Activated CD4-positive, alpha-beta T cell treated with anti-CD3 and anti-CD28 coated beads, Interleukin-2, amount 50 U/mL, for 48 hours (primary cell): ENCODE measurements at regions not wholly inside any gene's neighbourhood (a gene's known extent, or its start where the extent isn't known, plus 50 kb on each side); places are given as distances from the start of the nearest gene placed in this dataset.
A peak's percentile ranks its signal among the peaks of the same experiment; 100 is the strongest.
"Not testable (repeated sequence)": the region's sequence is repeated elsewhere in the genome, so short reads cannot be mapped to it uniquely, and the experiment has no call there.

Experiments
- DNase-seq, 2 experiments: peaks; one replicate each; pipeline ENCODE4 v3.0.0-alpha.2; 2020

DNA sequence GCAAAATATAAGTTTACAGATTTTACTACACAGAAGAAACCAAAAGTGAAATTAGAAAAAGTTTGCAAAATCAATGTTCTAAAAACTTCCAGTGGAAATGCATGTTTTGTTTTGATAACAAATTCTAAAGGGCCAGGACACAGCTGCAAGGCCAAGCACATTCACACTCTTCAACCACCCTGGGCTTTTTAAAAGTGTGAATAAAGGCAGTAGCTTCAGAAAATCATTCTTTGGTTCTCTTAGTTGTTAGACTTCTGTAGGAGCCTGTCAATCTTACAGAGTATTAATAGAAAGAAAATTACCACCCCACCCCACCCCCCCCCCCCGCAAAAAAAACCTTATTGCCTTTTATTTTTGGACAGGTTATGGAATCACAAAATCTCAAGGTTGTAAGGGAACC is 105.2 kb upstream of the EGLN3 start:
- DNase-seq, result no peak

DNA sequence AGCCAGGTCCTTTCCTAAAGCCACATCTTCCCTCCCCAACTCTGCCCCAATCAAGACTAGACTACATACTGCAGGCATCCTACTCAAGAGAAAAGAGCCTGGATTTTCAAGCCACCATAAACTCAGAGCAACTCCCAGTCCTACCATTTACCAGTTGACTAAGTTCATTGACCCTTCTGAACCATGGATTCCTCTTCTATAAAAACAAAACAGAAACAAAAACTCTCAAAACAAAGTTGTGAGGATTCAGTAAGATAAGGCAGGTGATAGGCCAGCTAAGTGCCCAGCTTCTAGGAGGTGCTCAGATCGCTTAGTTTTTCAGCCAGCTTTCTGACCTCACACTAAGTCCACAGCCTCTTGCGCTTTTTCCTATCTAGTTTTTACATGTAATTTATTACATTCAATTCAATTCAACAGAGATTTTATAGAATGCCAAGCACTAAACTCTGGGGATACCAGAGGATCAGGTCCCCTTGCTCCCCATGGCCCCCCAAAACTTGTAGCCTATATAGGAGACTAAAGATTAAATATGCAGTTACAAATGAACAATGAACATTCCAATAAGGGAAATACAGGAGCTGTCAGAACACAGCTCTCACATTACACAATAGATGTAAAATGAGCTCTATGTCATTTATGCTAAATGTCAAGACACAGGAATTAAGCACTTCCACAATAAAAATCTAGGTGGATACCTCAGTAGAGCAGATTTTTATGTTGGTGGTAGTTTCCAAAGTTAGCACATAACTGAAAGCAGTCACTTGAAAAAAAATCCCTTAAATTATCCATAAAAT is 104.5 kb upstream of the EGLN3 start:
- DNase-seq, result no peak

DNA sequence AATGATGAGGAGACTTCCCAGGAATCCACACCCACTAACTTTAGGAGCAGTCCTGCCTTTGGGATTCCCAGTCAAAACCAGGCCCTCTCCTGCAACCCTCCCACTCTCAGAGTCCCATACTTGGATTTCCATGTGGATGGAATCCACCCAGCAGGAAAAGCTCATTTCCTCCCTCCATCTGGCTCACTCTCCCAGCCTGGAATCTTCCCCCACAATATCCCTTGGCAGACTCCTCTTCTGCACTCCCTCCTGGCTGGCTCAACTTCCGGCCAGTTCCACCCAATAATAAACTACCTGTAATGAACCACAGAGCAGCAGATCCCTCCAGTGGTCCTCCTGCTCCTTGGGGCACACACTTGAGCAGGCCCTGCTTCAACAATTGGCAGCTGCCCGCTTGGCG is 102.8 kb upstream of the EGLN3 start:
- DNase-seq, result no peak

DNA sequence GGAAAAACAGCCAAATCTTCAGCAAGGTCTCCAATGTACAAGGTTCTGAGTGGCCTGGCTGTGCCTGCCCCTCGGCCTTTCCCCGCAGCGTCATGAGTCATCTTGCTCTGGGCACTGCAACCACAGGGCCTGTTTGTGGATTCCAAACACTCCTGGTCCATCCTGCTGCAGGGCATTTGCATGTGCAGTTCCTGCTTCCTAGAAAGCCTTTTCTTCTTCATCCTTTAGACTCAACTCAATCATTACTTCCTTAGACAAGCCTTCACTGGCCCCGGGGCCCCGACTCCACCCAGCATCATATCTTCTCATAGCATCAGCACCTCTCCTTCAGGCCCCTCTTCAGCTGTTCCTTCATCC is 101.8 kb upstream of the EGLN3 start:
- no peak for DNase-seq

DNA sequence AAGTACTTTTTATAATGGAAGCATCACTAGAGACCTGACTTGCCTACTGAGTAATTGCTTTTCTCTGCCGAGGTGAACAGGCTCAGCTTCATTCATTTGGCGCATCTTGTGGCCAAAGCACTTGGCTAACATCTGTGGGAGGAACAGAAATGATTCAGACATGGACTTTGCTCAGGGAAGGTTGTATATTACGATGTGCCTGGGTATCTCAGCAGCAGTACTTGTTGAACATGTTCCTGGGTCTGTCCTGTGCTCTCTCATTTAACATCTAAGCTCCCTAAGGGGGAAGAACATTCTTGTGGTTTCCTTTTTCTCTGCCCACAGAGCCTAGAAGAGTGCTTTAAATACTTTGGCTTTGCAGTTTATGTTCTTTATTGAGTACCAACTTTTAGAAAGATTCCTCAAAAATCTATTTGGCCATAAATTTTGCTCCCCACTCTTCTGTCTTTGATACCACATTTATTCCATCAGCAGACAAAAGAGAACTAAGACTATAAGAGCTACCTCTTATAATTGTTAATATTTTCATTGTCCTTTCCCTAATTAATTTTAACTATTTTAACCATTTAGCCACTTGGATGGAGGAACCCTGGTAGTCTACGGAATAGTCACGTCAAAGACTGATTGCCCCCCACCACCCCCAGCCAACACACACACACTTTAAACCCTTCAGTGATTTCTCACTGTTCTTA is 101.2 kb upstream of the EGLN3 start:
- DNase-seq, result no peak

DNA sequence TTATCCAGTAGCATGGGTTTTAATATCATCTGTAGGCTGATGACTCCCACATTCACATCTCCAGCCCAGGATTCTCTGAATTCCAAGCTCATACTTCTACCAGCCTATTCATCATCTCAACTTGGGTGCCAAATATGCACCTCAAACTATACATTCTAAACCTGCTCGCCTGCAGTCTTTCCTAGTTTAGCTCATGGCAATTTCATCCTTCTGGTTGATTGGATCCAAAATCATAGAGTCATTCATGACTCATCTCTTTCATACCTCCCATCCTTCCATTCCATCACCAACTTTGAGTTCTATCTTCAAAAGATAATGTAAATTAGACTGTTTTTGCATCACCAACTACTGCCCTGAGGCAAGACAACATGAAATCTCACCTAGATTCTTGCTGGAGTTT is 99.7 kb upstream of the EGLN3 start:
- no peak for DNase-seq

DNA sequence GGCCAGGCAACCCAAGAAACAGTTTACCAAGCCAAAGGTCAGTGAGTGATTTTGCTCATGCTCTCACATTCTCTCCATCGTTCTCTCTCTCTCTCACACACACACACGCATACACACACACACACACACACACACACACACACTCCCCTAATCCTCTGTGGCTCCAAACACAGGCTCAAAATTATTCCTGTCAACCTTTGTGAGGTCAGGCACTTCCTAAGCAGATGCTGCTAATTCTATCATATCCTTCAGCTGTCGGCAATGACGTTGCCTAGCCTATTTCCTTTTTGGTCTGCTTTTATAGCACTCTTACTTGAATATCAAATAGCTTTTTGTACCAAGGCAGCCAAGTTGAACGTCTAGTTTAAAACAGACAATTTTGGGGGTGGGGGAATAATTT is 98.9 kb upstream of the EGLN3 start:
- DNase-seq, result no peak

DNA sequence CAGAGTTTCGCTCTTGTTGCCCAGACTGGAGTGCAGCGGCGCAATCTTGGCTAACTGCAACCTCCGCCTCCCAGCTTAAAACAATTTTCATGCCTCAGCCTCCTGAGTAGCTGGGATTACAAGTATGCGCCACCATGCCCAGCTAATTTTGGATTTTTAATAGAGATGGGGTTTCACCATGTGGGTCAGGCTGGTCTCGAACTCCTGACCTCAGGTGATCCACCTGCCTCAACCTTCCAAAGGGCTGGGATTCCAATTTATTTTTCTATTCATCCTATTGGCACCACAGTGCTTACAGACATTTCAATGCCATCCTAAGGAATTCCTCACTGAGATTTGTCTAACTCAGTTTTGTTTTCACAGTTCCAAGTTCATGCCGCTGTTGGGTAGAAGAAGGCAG is 98.3 kb upstream of the EGLN3 start:
- DNase-seq, result not testable (repeated sequence)

DNA sequence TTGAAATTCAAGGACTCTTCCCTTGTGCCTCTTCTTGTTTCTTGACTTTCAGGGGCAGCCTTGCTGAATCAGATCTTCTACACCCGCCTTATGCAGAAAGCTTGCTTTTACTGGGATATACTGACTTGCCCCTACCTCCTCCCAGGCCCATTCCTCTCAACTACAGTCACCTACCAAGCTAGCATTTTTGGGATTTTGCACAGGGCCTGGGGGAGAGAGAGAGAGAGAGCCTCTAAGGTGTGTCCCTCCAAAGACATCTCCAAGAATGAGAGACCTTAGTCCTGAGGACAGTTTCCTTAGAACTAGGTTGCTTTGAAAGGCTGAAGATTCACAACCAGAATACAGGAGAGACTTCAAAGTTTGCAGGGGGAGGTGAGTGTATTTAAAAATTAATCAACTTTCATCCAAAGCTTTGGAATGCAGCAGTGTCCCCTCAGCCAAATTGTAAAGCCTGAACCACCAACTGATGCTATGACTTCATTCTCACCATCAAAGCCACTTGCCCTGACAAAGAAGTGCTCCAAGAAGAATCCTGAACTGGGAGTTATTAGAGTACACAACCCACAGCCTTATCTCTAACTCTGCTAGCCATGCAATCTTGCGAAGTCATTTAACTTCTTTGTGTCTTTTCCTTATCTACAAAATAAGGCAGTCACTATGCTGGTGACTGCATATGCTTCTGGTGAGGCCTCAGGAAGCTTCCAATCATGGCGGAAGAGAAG is 96.1 kb upstream of the EGLN3 start:
- DNase-seq, result no peak

DNA sequence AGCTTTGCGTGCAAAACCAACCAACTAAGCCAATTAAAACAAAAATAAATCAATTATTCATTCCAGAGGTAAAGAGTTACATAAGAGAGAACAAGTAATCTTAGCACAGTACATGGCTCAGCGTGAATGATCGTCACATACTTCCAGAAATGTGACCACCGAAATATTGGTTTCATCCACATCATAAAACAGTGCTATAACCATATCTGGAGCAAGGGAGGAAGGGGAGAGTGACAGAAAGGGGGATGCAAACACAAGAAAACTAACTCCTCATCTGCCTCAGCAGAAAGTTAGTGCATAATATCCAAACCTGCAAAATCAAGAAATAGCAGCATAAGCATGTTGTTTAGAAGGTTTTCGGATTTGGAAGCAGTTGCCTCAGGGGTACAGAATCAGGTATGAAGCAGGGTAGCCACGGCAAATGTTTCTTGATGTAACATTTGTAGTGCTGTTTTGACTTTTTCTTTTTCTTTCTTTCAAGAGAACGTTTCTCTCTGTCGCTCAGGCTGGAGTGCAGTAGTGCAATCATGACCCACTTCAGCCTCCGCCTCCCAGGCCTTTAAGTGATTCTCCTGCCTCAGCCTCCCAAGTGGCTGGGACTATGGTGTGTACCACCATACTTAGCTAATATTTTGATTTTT is 93.9 kb upstream of the EGLN3 start:
- DNase-seq, result no peak

DNA sequence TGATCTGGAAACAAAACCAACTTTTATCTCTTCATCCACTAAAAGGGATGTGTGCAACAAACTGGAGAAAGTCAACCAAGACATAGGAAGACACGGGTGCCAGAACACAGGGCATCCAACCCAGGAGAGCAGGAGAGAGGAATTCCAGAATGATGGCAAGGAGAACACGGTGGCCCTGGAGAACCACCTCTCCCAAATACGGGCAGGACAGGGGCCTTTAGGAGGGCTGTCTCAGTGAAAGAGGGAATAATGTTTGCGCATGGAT is 93.4 kb upstream of the EGLN3 start:
- DNase-seq, result no peak

DNA sequence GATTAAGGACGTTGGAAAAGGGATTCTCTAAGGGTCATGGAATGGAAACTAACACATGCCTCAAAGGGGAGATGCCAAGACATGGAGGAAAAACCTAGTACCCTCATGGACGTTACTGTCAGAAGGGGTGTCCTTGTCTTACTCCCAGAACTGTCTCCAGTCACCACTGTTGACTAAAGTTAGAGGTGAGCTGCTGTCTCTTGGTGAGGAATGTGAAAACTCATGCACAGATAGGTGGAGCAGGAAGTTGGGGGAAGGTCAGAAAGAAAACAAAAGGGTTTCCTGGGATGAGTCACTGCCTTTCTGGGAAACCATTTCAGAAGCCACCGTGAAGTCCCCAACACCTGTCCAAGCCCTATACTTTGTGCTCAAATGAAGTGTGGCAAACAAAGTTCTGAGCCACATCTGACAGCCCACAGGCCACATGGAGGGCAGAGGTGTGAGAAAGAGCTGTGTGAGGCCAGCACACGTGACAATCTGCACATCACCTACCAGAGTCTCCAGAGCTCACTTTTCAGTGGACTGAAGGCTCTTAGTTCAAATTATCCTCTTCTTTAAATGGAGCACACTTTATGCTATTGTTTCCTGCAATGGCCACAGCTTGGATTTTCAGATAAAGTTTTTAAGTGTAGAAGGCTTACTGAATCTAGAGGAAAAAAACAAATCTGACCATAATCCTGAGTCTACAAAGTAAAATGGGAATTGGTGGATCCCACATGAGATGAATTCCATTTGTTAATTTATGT is 92.9 kb upstream of the EGLN3 start:
- DNase-seq, result peak; percentile 78 to 80

DNA sequence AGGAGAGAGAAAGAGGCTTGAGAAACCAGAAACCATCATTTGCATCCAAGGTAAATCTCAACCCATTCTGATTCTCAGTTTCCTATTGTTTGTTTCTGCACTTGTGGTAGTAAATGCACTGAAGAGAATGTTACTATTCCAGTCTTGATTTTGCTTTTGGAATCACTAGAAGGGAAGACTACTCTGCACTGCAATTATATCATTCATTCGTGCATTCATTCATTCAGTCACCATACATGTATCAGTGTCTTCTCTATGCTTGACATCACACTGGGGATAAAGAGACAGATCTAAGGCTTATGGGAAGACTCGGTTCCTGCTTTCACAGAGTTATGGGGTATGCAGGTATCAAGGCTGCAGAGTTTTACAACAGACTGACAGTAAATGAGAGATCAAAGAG is 90.3 kb upstream of the EGLN3 start:
- no peak for DNase-seq

DNA sequence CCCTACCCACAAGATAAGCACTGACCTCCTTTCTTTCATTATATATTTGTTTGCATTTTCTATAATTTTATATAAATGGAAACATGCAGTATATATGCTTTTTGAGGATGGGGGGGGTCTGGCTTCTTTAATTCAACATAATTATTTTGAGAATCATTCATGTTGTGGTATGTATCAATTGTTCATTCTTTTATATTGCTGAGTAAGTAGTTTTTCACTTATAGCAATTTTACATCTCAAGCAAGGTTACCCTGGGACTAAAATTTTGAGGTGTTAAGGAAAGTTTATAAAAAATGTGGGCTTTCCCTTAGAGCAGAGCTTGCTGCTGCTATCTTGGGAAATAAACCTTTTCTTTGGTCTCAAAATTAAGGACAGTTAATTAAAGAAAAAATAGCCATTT is 89.9 kb upstream of the EGLN3 start:
- no peak for DNase-seq

DNA sequence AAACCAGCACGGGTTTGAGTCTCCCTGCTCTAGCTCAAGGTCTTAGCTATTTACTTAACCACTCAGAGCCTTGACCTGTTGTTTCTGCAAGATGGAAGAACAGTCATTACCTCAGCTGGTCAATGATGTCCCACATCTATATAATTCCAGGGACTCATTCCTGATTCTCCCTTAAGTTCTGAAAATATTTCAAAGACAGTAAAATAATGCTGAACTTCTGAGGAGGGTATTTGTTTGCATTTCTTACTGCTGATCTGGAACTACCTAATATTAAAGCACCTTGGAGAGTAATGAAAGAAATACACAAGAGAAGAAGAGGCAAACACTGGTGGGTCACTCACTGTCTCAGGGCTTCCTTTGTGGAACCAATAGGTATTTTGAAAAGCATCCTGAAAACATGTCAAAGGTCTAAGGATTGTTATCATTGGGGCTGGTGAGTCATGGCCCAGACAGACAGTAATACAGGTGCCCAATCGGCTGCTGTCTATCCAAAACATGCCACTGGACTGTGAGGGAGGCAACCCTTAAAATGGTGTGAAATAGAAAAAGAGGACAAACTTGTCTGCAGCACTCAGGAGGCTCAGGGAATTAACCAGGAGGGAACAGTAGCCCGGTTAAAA is 88.7 kb upstream of the EGLN3 start:
- no peak for DNase-seq

DNA sequence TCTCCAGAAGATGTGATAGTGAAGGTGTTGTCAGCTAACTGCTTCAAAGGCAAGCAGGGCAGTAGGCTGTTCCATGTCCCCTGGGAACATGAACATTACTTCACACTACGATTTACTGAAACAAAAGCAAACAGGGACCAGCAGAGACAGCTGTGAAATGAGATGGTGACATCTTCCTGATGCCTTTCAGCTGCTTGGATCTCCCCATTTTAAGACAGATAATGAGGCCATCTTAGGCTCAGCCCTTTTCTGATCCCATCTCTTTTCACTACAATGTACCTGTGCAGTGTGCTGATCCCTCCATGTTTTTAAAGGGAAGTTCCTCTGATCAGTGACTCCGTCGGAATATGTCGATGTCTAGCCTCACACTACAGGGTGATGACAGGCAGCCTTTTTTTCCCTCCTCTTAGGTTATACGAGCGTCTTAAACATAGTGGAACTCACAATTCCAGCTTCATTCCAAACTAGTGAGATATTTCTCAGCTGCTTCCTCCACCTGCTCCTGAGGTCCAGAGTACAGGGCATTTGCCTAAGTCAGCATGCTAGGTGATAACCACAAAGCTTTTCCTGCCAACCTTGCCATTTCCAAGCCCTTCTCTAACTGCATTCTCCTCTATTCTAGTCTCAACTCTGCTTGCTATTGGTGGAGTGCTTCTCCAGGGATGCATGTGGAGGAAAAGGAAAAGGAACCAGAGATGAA is 87.6 kb upstream of the EGLN3 start:
- no peak for DNase-seq

DNA sequence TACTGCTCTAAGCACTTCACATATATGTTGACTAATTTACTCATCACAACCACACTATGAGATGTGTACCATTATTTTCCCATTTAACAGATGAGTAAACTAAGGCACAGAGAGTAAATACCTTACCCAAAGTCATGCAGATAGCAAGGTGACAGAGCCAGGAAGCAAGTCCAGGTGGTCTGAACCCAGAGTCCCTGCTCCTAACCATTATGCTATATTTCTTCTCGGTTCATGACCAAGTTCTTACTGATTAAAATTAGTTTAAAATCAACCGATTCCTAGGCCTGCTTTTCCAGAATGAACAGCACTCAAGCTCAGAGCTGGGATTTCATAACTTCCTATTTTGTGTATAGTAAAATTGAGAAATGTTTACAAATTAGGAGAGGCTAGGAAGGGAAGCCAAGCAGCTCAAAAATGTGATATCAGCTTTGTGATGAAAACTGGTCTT is 85.5 kb upstream of the EGLN3 start:
- DNase-seq, result no peak

DNA sequence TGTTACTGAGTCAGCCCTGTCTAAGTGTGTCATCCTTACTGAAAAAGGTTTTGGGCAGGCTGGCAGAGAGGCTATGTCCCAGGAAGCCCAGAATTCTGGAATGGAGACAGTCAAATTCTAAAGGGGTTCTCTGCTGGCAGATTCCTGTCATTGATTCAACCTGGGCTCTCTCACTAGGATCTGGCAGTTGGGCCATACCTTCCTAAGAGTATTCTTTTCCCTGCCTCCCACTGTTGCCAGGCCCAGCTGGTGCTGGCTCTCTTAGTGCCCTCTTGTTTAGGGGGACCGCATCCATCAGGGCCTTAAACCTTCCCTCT is 85.0 kb upstream of the EGLN3 start:
- DNase-seq, result no peak

DNA sequence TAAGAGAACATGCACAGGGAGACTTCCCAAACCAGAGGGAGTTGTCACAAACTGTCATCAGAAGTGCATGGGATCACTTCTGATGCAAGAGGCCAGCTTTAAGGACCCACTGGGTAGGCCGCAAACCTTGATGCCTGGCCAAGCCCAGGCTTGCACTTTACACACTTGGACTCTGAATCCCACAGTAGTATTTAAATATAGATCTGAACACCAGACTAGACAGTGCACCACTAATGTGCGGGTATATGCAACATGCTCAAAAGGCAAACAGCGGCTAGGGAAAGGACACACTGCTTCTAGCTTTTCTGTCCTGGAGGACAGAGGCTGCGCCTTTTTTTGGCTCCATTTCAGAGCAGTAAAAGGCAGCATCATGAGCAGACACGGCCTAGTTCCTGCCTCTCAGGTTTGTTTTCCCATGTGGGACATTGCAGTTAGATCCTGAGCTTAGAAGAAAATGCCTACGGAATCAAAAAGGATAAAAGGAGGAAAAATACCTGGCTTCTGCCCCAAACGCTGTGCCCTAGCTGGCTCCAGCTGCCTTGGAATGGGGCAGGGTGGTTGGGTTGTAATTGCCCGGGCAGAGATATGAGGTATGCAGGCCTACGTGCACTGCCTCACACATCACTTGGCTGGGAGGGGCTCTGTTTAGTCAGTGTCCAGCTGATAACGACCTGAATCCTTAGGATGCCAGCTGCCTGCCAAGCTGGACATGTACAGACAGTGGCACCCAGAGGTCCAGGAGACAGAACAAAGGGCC is 84.5 kb upstream of the EGLN3 start:
- DNase-seq, result no peak

DNA sequence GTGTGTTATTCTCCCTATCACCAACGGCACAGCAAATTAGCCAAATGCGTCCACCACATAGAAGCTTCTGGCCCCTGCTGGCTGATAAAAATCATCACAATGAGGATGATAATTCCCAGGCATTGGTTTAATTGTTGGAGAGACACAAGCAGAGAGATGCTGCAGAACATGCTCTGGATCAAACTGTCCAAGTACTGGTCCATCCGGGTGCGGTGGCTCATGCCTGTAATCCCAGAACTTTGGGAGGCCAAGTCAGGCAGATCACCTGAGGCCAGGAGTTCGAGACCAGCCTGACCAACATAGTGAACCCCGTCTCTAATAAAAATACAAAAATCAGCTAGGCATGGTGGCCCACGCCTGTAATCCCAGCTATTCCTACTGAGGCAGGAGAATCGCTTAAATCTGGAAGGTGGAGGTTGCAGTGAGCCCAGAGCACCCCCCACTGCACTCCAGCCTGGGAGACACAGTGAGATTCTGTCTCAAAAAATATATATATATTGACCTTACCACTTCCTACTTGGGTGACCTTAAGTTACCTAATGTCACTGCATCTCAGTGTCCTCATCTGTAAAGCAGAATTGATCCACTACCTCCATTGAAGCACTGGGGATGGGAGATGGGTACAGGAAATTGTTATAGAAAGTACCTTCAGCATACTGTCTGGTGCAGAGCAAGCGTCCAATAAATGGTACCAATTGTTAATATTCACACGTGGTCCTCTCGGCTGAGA is 83.7 kb upstream of the EGLN3 start:
- DNase-seq, result no peak

DNA sequence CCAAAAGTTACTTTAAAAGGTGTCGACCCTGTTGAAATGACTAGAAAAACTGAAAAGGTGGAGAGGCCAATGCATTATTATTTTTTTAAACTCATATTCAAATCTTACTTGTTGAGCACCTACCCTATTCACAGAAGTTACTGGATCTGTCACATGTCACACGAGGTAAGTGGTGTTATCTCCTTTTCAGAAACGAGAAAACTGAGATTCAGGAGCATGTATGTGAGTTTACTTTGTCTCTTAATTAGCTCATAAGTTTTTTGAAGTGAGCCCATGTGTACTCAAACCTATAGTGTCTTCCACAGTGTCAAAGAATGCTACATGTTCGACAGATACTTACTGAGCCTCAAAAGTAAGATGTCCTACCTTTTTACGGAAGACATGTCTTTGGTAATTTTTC is 81.8 kb upstream of the EGLN3 start:
- DNase-seq, result no peak
